ENCODE measurements at regions not wholly inside any gene's neighbourhood (a gene's known extent, or its start where the extent isn't known, plus 50 kb on each side); places are given as distances from the start of the nearest gene placed in this dataset.

DNA sequence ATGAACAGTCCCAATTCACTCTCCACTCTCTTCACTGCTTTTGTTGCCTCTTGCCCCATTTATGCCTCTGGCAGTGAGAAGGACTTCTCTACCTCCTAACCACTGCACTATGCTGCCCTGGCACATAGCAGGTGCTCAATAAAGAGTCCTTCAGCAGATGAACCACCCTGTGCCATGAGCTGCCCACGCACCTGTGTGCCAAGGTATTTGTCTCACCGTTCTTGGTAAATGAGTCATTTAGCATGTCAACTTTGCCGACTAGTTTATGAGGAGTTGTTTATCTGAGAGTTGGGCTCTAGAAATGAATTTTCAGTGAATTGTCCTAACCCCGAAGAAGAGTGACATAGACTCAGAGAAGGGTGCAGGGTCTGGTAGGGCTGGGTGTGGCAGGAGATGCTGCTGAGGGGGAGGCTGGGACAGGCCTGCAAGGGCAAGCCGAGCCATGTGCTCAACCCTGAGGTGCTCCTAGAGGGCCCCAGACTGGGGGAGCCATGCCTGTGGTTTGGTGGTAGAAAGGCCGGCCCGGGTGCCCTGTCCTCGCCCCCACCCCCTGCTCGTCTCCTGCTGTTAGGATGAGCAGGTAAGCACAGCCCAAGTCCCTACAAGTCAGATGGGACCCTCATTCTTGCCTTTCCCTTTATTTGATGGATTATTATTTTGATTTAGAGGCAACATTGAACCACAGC is 654.5 kb downstream of the MATN1 start:
- H3K36me3 Mint-ChIP-seq (ENCODE audit: low read depth): no peaks in the 10 kb centered on the region
- H3K4me1 Mint-ChIP-seq (ENCODE audit: low read depth): no peaks in the 10 kb centered on the region
- no peaks in the 10 kb centered on the region for H3K9me3 Mint-ChIP-seq
- H3K27ac Mint-ChIP-seq: no peak overlapping the region
- H3K27me3 Mint-ChIP-seq: peaks cover 5% of the 10 kb centered on the region
- H3K4me3 Mint-ChIP-seq: no peak overlapping the region
- intact Hi-C loops (cut with micrococcal nuclease): no loop called here

DNA sequence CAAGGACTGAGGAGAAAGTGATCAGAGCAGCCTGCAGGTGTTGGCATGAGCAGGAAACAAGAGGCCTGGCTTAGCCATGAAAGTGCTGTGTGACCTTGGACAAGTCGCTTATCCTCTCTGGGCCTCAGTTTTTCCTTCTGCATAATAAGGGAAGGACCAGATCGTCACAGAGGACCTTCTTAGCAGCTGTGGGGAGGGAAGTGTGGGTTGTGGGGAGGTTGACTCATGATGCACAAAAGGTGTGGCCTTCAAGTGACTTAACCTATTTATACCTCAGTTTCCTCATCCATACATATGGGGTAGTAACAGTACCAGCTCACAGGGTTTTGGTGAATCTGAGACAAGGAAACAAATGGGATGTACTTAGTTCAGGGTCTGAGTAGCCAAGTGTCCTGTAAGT is 658.8 kb downstream of the MATN1 start:
- intact Hi-C loops (cut with micrococcal nuclease): no loop called here
- no peaks in the 10 kb centered on the region for H3K9me3 Mint-ChIP-seq
- H3K36me3 Mint-ChIP-seq (ENCODE audit: low read depth): no peaks in the 10 kb centered on the region
- H3K27ac Mint-ChIP-seq: no peak overlapping the region
- peaks cover 3% of the 10 kb centered on the region for H3K27me3 Mint-ChIP-seq
- H3K4me3 Mint-ChIP-seq: no peak overlapping the region
- H3K4me1 Mint-ChIP-seq (ENCODE audit: low read depth): no peaks in the 10 kb centered on the region

DNA sequence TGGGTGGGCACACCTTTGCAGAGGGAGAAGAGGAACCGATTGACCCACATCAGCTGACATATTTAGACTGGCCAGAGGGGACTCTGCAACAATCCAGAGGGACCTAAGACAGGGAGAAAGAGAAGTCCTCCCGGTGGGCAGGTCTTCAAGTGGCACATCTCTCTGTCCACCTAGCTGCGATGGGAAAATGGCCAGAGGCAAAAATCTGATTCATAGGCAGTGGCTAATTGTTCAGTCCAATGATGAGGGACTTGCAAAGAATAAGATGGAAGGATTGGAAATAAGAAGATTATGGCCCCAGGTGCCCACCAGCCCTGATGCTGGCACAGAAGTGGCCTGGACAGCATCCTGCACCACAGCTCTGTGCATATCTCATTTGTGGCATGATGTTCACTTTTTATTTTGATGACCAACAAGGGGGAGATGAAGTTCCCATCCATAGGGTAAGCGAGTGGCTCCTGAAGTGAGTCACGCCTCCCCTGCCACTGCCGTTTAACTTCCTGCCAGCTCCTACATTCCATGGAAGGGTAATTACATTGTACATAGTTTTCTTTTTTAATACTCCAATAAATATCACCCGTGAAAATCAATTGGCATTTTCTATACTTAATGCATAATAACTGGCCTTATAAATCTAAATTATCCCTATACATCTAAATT is 659.6 kb downstream of the MATN1 start:
- Mint-ChIP-seq H3K36me3 (ENCODE audit: low read depth) (no peaks in the 10 kb centered on the region), H3K4me1 (ENCODE audit: low read depth) (no peaks in the 10 kb centered on the region), H3K4me3 (no peak overlapping the region), H3K9me3 (no peaks in the 10 kb centered on the region), H3K27me3 (peaks cover 3% of the 10 kb centered on the region), H3K27ac (no peak overlapping the region)
- intact Hi-C loops (cut with micrococcal nuclease): no loop called here

DNA sequence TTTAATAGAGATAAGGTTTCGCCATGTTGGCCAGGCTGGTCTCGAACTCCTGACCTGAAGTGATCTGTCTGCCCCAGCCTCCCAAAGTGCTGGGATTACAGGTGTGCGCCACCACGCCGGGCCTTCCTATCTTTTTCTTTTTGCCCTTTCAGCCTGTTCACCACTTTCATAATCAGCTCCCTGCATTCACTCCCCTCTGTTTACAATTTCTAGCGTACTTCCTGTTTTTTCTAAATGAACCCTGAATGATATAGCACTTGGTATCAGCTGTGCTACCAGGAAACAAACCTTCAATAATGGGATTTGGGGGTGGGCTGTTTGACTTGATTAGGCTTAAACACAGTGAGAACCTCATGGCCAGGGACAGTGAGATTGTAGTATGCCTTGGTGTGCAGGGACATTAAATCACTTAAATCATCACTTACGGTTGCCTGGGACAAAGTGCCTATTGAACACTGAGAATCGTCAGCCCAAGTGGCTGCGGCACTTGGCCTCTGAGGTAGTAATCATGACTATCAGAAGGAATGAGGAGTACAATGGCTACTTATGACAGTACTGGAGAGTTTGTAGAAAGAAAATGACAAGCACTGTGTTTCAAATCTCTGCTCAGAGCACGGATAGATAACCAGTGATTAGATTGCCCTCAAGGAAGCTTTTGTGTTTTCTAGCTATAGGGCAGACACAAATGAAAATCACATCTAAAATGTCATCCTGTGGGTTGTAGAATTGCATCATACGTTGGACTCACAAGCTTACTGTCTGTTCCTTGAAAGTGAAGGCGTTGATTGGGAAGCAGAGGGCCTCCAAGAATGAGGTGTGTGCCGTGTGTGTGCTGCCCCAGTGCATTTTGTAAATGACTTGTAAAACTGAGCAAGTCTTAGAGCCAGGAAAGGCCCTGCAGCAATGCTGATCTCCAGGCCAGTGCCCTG is 661.8 kb downstream of the MATN1 start:
- no peak overlapping the region for H3K4me3 Mint-ChIP-seq
- no peaks in the 10 kb centered on the region for H3K9me3 Mint-ChIP-seq
- H3K27ac Mint-ChIP-seq: no peak overlapping the region
- intact Hi-C loops (cut with micrococcal nuclease): no loop called here
- no peaks in the 10 kb centered on the region for H3K36me3 Mint-ChIP-seq (ENCODE audit: low read depth)
- H3K4me1 Mint-ChIP-seq (ENCODE audit: low read depth): no peaks in the 10 kb centered on the region
- H3K27me3 Mint-ChIP-seq: peaks cover 4% of the 10 kb centered on the region

DNA sequence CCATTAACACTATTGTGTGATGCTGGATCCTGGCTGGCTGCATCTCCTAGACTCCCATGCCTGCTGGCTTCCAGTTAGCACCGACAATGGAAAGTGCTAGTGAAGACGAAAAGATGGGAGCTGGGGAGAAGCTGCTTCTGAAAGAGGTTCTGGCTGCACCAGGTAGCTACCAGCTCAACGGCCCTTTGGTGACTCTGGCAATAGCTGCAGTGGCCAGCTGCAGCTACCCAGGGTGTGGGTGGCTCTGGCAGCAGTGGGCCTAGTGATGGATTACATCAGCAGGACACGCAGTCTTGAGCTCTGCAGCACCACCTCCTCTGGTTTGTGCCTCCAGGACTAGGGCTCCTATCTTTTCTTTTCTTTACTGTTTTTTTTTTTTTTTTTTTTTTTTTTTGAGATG is 662.6 kb downstream of the MATN1 start:
- Mint-ChIP-seq H3K27me3 (peaks cover 1% of the 10 kb centered on the region), H3K4me3 (no peak overlapping the region), H3K4me1 (ENCODE audit: low read depth) (no peaks in the 10 kb centered on the region), H3K36me3 (ENCODE audit: low read depth) (no peaks in the 10 kb centered on the region), H3K27ac (no peak overlapping the region), H3K9me3 (no peaks in the 10 kb centered on the region)
- intact Hi-C loops (cut with micrococcal nuclease): no loop called here

DNA sequence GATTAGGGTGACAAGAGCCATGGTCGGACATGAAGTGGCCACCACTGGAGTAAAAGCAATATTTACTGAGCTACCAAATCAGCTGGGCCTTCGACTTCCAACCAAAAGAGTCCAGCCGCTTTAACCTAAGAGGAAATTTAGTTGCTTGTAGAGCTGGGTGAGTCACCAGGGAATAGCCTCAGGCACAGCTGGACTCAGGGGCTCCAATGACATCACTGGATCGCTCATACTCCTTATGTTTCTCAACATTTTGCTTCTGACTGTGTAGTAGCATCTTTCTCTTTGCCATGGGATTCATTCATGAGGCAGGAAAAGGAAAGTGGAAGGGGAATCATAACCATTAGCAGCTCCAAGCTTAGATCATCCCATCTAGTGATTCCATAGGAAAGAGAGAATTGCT is 664.4 kb downstream of the MATN1 start:
- intact Hi-C loops (cut with micrococcal nuclease): no loop called here
- Mint-ChIP-seq H3K27me3 (peaks cover 1% of the 10 kb centered on the region), H3K36me3 (ENCODE audit: low read depth) (no peaks in the 10 kb centered on the region), H3K27ac (no peak overlapping the region), H3K4me3 (no peak overlapping the region), H3K9me3 (no peaks in the 10 kb centered on the region), H3K4me1 (ENCODE audit: low read depth) (no peaks in the 10 kb centered on the region)

DNA sequence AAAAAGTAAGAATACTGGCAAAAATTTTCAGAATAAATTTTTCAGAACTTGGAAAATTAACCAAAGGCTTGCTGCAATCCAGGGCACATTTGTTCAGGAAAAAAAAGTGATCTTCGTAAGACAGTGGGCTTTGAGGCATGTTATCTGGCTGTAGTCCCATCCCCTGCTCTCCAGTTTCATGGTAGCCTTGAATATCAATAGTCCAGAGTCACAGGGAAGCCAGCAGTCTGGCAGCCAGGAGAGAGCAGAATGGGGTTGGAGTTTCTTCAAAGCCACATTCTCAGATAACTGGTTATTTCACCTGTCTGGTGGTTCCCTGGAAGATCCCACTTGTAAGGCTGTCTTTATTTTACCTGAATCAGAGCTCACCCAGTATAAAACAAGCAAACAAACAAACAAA is 669.3 kb downstream of the MATN1 start:
- Mint-ChIP-seq H3K9me3 (no peaks in the 10 kb centered on the region), H3K27ac (no peak overlapping the region), H3K4me1 (ENCODE audit: low read depth) (no peaks in the 10 kb centered on the region), H3K36me3 (ENCODE audit: low read depth) (no peaks in the 10 kb centered on the region), H3K27me3 (peaks cover 15% of the 10 kb centered on the region), H3K4me3 (no peak overlapping the region)
- intact Hi-C loops (cut with micrococcal nuclease): no loop called here

DNA sequence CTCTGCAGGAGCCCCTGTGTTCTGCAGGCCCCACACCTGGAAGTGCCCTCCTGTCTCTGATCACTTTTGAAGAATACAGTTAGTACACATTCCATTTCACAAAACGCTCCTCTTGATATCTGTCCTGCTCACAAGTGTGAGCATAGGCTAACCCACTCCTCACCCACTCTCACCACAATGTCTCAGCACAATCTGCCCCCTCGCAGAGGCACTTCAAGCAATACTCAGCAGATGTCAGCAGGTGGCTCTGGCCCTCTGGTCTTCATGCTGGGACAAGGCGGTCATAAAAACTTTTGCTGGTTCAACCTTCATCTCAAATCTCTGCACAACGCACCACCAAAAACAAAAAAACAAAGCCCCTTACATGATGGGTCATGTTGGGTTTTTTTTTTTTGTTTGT is 671.2 kb downstream of the MATN1 start:
- no peaks in the 10 kb centered on the region for H3K9me3 Mint-ChIP-seq
- intact Hi-C loops (cut with micrococcal nuclease): no loop called here
- H3K27ac Mint-ChIP-seq: no peak overlapping the region
- H3K4me1 Mint-ChIP-seq (ENCODE audit: low read depth): no peaks in the 10 kb centered on the region
- no peaks in the 10 kb centered on the region for H3K36me3 Mint-ChIP-seq (ENCODE audit: low read depth)
- H3K4me3 Mint-ChIP-seq: no peak overlapping the region
- H3K27me3 Mint-ChIP-seq: peaks cover 13% of the 10 kb centered on the region

DNA sequence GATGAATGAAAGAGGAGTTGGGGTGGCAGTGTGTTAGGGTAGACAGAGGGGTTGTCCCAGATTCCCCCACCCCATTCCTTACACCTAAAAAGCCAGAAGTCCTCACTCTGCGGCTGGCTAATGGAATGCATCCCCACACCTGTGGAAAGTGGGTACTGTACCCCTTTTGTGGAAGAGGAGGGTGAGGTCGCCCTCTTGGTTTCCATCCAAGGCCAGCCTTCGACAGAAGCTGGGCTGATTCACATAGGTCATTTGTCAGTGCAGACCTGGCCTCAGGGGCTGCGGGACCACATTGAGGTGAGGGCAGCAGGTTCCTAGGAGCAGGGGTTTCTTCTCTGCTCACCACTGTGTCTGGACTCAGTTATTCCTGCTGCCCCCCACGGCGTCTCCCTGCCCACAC is 671.6 kb downstream of the MATN1 start:
- intact Hi-C loops (cut with micrococcal nuclease): no loop called here
- no peaks in the 10 kb centered on the region for H3K36me3 Mint-ChIP-seq (ENCODE audit: low read depth)
- peaks cover 13% of the 10 kb centered on the region for H3K27me3 Mint-ChIP-seq
- no peak overlapping the region for H3K4me3 Mint-ChIP-seq
- no peaks in the 10 kb centered on the region for H3K9me3 Mint-ChIP-seq
- H3K27ac Mint-ChIP-seq: no peak overlapping the region
- H3K4me1 Mint-ChIP-seq (ENCODE audit: low read depth): no peaks in the 10 kb centered on the region

DNA sequence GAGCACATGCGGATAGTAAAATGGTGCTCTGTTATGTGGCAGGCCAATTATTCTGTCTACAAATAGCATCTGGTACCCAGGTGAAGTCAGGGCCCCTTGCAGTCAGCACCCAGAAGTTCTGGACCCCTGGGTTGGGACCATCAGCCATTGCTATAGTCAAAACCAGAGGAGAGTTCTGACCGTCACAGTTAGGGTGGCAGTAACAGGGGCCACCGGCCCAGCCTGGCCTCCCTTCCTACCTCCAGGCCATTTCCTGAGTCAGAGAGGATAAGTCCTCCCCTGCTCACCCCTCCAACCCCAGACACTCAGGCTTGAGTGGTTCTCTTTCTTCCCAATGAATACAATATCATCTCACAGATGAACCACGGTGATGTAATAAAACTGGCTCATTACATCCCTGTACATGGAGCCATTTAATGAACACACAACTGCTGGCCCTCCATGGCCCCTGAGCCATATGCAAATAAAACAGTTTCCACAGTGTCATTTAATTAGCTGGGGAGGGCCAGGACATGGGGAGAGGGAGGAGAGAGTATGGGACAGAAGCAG is 673.6 kb downstream of the MATN1 start:
- Mint-ChIP-seq H3K9me3 (no peaks in the 10 kb centered on the region), H3K4me1 (ENCODE audit: low read depth) (peaks cover 3% of the 10 kb centered on the region), H3K36me3 (ENCODE audit: low read depth) (no peaks in the 10 kb centered on the region), H3K27ac (no peak overlapping the region), H3K27me3 (peaks cover 13% of the 10 kb centered on the region), H3K4me3 (no peak overlapping the region)
- intact Hi-C loops (cut with micrococcal nuclease): no loop called here

DNA sequence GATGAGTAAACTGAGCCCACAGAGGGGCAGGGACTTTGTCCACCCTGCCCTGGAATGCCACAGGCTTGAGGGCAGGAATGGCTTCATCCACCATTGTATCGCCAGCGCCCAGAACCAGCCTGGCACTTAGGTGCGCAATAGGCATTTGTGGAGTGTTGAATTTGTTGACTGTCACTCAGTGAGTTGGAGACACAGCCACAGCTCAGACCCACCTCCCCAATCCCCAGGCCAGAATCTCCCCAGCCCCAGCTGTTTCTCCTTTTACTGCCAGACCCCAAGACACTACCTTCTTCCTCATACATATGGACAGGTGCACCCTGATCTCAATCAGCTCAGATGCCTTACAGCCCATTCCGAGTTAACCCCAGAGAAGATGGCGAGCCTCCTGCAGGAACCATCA is 674.5 kb downstream of the MATN1 start:
- Mint-ChIP-seq H3K4me3 (no peak overlapping the region), H3K4me1 (ENCODE audit: low read depth) (peaks cover 7% of the 10 kb centered on the region)
- intact Hi-C loops (cut with micrococcal nuclease): no loop called here

DNA sequence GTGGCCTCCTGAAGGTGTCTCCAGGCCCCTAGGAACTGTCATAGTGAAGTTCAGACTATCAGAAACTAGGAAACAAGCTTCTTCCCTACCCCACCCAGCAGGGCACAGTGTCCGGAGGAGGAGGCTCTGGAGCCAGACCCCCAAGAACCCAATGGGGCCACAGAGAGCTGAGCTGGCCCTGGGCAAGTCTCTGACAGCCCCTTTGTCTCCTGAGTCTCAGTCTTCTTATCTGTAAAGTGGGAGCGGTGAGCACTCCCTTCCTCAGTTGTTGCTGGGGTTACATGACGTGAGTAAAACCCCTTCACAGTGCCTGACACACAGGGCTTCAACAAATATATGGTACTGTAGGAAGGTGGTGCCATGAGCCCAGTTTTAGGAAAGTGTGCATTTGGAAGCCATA is 675.8 kb downstream of the MATN1 start:
- H3K27me3 Mint-ChIP-seq: peaks cover 6% of the 10 kb centered on the region
- intact Hi-C loops (cut with micrococcal nuclease): no loop called here
- H3K9me3 Mint-ChIP-seq: no peaks in the 10 kb centered on the region
- no peak overlapping the region for H3K4me3 Mint-ChIP-seq
- no peak overlapping the region for H3K27ac Mint-ChIP-seq
- H3K36me3 Mint-ChIP-seq (ENCODE audit: low read depth): no peaks in the 10 kb centered on the region
- H3K4me1 Mint-ChIP-seq (ENCODE audit: low read depth): peaks cover 7% of the 10 kb centered on the region

More for the DNA sequence above, 674.5 kb downstream of the MATN1 start:
- Mint-ChIP-seq H3K27ac (no peak overlapping the region), H3K36me3 (ENCODE audit: low read depth) (no peaks in the 10 kb centered on the region), H3K27me3 (peaks cover 13% of the 10 kb centered on the region), H3K9me3 (no peaks in the 10 kb centered on the region)

DNA sequence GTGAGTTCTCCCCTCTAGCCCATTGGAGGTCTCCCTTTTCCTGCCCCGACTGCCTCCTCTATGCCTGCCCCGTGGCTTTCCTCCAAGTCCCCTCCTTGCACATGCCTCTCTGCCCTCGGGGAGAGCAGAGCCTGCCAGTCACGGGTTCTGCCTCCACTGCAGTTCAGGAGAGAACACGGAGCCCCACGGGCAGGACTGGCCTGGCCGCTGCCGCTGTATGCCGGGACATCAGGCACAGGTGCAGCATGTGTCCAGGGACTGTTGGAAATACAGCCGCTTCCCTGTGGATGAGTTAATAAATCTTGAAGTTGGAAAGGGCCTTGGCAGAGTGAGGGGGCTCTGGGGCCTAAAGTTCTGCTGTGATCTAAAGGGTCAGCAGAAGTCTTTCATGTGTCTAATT is 676.6 kb downstream of the MATN1 start:
- H3K36me3 Mint-ChIP-seq (ENCODE audit: low read depth): no peaks in the 10 kb centered on the region
- H3K4me1 Mint-ChIP-seq (ENCODE audit: low read depth): peaks cover 7% of the 10 kb centered on the region
- peaks cover 2% of the 10 kb centered on the region for H3K27me3 Mint-ChIP-seq
- H3K4me3 Mint-ChIP-seq: no peak overlapping the region
- no peaks in the 10 kb centered on the region for H3K9me3 Mint-ChIP-seq
- H3K27ac Mint-ChIP-seq: no peak overlapping the region
- intact Hi-C loops (cut with micrococcal nuclease): no loop called here

Data from dendritic cell treated with granulocyte-macrophage colony-stimulating factor and Interleukin-4, amounts not matched to agents 40 ng/mL and 50 ng/mL, for 4 days (primary cell).